Stomach smooth muscle (tissue), 2 donors: ENCODE measurements at regions not wholly inside any gene's neighbourhood (a gene's known extent, or its start where the extent isn't known, plus 50 kb on each side); places are given as distances from the start of the nearest gene placed in this dataset.

ENCODE experiments used
- H3K27ac ChIP-seq: one replicate; pipeline ENCODE4 v1.7.0; 2013; ENCODE audit warnings: mild to moderate bottlenecking, low read length, inconsistent platforms
- H3K27me3 ChIP-seq, 2 donors: one replicate each; pipeline ENCODE4 v1.7.0; 2013; ENCODE audit warnings: low read length in 2 of 2; ENCODE audit not compliant: insufficient read depth in 2 of 2, control insufficient read depth in 1 of 2
- H3K36me3 ChIP-seq, 2 donors: one replicate each; pipeline ENCODE4 v1.7.0; 2013; ENCODE audit warnings: low read length in 2 of 2; ENCODE audit not compliant: control insufficient read depth in 2 of 2, insufficient read depth in 2 of 2
- H3K4me1 ChIP-seq: one replicate; pipeline ENCODE4 v1.7.0; 2013; ENCODE audit warnings: low read length; ENCODE audit not compliant: control insufficient read depth, insufficient read depth
- H3K4me3 ChIP-seq, 2 donors: one replicate each; pipeline ENCODE4 v1.7.0; 2013; ENCODE audit warnings: low read length in 2 of 2
- H3K9ac ChIP-seq, 2 donors: one replicate each; pipeline ENCODE4 v1.7.0; 2013; ENCODE audit warnings: low read length in 2 of 2, mild to moderate bottlenecking in 1 of 2
- H3K9me3 ChIP-seq, 2 donors: one replicate each; pipeline ENCODE4 v1.7.0; 2013; ENCODE audit warnings: low read length in 2 of 2; ENCODE audit not compliant: control insufficient read depth in 2 of 2
- donor health status: healthy.
- donor health status: Pancreatic carcinoma.

DNA sequence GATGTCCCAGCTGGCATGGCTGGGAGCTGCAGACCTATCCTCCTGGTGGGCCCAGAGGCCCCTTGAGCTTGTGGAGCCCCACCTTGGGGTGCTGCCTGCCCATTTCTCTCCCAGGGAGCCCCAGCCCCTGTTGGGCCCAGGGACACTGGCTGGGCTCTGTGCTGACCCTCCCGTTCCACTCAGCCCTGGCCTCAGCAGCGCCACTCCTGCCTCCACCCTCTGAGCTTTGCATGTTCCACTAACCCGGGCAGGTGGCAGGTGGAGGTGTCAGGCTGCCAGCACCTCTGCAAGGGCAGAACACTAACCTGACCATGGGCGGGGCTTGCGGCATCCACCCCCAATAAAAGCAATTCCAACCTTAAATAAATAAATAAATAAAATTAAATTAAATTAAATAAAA, 299.2 kb downstream of the LRIG3 start:
- Histone ChIP-seq H3K4me3 (no peak overlapping the region), H3K4me1 (no peaks in the 10 kb centered on the region), H3K9me3 (no peaks in the 10 kb centered on the region), H3K9ac (no peak overlapping the region), H3K36me3 (no peaks in the 10 kb centered on the region), H3K27me3 (no peaks in the 10 kb centered on the region), H3K27ac (no peak overlapping the region)

DNA sequence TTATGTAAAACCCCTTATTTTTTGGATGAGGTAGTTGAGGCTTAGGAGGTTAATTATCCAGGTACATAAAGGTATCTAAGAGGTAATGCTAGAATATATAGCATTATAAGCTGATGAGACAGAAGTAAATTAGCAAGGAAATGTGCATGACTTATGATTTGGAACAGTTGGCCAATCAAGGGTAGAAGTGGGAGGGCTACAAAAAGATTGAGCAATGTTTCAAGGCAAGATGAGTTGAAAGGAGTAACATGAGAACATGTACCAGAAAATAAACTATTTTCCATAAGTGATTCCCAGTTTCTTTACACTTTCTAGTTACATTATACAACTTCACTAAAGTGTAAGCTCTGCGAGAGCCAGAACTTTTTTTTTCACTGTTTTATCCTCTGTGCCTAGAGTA, 290.9 kb downstream of the LRIG3 start:
- Histone ChIP-seq H3K27ac (no peak overlapping the region), H3K36me3 (no peaks in the 10 kb centered on the region), H3K9ac (no peak overlapping the region), H3K4me1 (no peaks in the 10 kb centered on the region), H3K9me3 (peaks cover 3 to 6% of the 10 kb centered on the region in 2 donors), H3K27me3 (no peaks in the 10 kb centered on the region), H3K4me3 (no peak overlapping the region)

DNA sequence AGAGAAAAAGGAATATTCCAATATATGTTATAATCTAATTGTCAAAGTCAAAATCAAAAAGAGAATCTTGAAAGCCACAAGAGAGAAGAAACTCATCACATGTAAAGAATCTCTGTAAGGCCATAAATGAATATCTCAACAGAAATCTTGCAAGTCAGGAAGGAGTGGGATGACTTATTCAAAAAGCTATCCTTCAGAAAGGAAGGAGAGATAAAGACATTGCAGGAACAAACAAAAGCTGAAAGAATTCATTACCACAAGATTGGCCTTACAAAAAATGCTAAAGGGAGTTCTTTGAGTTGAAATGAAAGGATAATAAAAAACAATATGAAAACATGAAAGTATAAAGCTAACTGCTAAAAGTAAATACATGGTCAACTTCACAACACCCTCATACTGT, 286.8 kb downstream of the LRIG3 start:
- H3K4me3 ChIP-seq: no peak overlapping the region
- H3K27ac ChIP-seq: no peak overlapping the region
- H3K27me3 ChIP-seq: no peaks in the 10 kb centered on the region
- H3K36me3 ChIP-seq: no peaks in the 10 kb centered on the region
- H3K9ac ChIP-seq: no peak overlapping the region
- no peaks in the 10 kb centered on the region for H3K4me1 ChIP-seq
- peaks cover 3 to 6% of the 10 kb centered on the region in 2 donors for H3K9me3 ChIP-seq

DNA sequence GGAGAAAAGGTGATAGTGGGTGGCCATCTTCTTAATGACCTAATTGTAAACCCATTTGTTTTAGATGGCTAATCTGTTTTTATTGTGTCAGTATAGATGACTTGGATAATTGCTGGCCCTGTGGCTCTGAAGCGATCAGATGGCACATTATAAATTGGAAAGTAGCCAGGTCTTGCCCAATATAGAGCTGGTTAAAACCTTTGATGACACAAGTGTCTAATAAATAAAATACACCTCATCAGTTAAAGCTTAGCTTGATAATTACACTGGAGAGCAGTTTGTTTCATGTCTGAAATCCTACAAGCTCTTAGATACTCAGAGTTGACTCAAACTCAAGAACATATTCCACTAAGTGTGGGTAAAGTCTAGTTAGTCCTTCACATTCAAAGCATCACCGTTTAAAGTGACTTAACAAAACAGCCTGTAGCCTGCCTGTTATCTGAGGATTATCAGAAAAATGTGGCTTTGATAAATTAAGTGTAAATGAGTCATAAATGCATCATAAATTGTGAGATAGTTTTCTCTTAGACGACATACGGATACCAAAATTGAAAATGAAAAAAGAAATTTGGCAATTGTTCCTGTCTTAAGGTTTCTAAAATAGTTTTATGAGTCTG, 280.9 kb downstream of the LRIG3 start:
- Histone ChIP-seq H3K4me1 (no peaks in the 10 kb centered on the region), H3K9ac (no peak overlapping the region), H3K27me3 (no peaks in the 10 kb centered on the region), H3K9me3 (no peaks in the 10 kb centered on the region), H3K4me3 (no peak overlapping the region), H3K27ac (no peak overlapping the region), H3K36me3 (no peaks in the 10 kb centered on the region)

DNA sequence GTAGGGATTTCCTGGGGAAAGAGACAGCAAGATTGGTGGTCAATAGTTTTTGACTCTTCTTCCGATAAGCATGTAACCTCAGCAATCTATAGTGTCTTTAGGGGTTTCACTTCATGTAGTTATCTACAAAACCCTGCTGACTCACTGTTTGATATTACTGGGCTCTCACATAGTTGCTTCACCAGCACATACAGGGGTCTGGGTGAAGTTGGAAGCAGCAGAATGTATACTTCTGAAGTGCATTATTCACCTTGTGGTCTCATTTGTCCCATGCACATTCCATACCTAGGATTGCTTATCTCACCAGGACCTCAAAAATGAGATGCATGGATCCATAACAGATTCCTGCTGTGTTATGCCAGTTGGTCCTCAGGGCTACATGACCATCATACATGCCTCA, 280.0 kb downstream of the LRIG3 start:
- Histone ChIP-seq H3K27ac (no peak overlapping the region), H3K4me1 (no peaks in the 10 kb centered on the region), H3K27me3 (no peaks in the 10 kb centered on the region), H3K9me3 (no peaks in the 10 kb centered on the region), H3K36me3 (no peaks in the 10 kb centered on the region), H3K9ac (no peak overlapping the region), H3K4me3 (no peak overlapping the region)

DNA sequence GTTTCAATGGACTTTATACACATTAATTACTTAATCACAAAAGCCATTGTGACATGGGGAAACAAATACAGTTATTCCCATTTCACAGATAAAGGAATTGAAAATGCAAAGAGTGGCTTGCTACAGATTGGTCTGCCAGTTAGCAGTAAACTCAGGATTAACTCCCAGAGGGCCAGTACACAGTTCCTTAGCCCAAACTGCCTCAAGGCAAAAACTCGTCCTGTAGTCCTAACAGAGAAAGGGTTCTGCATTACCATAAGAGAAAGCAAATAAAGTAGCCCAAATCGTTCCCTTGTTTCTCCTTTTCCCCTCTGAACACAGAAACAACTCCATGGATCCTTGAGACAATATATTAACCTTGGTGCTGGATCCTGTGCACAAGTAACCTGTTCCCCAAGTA, 274.4 kb downstream of the LRIG3 start:
- Histone ChIP-seq H3K9me3 (no peaks in the 10 kb centered on the region), H3K4me3 (no peak overlapping the region), H3K9ac (no peak overlapping the region), H3K36me3 (no peaks in the 10 kb centered on the region), H3K4me1 (no peaks in the 10 kb centered on the region), H3K27ac (no peak overlapping the region), H3K27me3 (no peaks in the 10 kb centered on the region)

DNA sequence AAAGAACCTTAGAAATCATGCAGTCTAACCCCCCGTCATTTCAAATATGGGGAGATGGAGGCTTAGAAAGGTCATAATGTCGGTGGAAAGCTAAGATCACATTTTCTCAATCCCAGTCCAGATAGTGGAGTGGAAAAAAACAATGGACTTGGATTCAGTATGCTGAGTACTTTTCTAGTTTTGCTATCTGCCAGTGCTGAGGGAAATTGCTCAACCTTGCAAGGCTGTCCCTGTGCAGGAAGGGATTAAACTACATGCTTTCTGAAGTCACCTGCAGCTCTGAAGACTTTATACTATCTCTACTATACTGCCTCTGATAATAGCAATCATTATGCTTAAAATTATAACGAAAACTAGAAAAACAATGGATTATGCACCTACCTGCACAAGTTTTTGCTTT, 272.8 kb downstream of the LRIG3 start:
- no peaks in the 10 kb centered on the region for H3K27me3 ChIP-seq
- H3K4me3 ChIP-seq: no peak overlapping the region
- H3K9me3 ChIP-seq: no peaks in the 10 kb centered on the region
- no peak overlapping the region for H3K27ac ChIP-seq
- no peak overlapping the region for H3K9ac ChIP-seq
- no peaks in the 10 kb centered on the region for H3K4me1 ChIP-seq
- no peaks in the 10 kb centered on the region for H3K36me3 ChIP-seq

DNA sequence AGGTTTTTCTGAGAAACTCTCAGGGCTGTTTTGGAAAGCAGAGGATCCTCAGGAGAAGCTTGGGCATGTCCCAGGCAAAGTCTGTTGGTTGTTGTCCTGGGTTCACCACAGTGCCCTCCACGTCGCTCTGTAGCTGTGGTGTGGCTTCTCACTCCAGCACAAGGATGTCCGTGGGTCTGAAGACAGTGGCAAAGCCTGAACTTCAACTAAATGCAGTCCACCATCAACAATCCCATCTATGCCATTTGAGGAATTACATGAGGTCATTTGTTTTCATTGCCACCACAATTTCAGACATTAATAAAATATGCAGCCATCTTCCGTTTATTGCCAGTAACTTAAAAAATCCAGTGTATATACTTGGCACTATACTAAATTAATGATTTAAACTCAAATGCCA, 272.1 kb downstream of the LRIG3 start:
- Histone ChIP-seq H3K36me3 (no peaks in the 10 kb centered on the region), H3K4me3 (no peak overlapping the region), H3K27ac (no peak overlapping the region), H3K9ac (no peak overlapping the region), H3K9me3 (no peaks in the 10 kb centered on the region), H3K27me3 (no peaks in the 10 kb centered on the region), H3K4me1 (no peaks in the 10 kb centered on the region)

DNA sequence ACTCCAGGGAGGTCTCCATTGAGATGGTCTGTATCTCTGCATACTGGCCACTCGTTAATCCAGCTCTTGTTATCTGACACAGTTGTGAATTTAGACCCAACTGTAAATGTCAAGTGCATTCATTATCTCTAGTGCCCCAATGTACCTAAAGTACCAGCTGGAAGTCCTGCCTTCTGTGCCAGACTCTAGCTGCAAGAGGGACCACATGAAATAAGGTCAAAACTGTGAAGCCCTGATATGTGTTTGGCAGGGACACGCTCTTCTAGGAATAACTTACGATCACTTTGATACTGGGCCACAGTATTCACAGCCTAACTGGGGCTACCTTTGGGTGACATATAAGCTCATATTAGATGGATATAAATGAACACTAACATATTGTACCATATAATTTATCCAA, 268.5 kb downstream of the LRIG3 start:
- Histone ChIP-seq H3K27me3 (no peaks in the 10 kb centered on the region), H3K27ac (no peak overlapping the region), H3K9ac (no peak overlapping the region), H3K36me3 (no peaks in the 10 kb centered on the region), H3K9me3 (no peaks in the 10 kb centered on the region), H3K4me3 (no peak overlapping the region), H3K4me1 (no peaks in the 10 kb centered on the region)

DNA sequence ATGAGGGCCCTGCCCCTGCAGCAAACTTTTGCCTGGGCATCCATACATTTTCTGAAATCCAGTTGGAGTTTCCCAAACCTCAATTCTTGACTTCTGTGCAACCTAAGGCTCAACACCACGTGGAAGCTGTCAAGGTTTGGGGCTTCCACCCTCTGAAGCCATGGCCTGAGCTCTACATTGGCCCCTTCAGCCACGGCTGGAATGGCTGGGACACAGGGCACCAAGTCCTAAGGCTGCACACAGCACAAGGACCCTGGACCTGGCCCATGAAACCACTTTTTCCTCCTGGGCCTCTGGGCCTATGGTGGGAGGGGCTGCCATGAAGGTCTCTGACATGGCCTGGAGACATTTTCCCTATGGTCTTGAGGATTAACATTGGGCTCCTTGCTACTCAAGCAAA, 266.3 kb downstream of the LRIG3 start:
- H3K27me3 ChIP-seq: no peaks in the 10 kb centered on the region
- no peaks in the 10 kb centered on the region for H3K4me1 ChIP-seq
- no peaks in the 10 kb centered on the region for H3K9me3 ChIP-seq
- no peak overlapping the region for H3K27ac ChIP-seq
- H3K4me3 ChIP-seq: no peak overlapping the region
- H3K36me3 ChIP-seq: no peaks in the 10 kb centered on the region
- H3K9ac ChIP-seq: no peak overlapping the region

DNA sequence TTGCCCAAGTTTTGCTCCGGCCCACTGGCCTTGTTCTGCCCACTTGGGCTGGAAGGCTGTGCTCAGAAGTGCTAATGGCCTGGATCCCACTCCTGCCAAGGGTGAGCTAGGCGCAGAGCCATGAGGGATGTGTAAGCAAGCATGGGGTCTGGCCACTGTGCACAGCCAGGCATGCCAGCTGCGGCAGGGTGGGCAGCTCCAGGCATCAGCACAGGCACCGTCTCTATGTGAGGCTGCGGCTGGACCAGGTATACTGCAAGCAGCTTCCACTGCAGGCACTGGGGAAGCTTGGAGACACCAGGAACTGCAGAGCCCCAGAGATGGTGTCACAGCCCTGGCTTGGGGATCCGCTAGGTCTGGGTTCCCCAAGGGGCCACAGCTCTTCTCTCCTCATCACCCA, 264.9 kb downstream of the LRIG3 start:
- Histone ChIP-seq H3K27ac (no peak overlapping the region), H3K4me1 (no peaks in the 10 kb centered on the region), H3K9me3 (no peaks in the 10 kb centered on the region), H3K36me3 (no peaks in the 10 kb centered on the region), H3K27me3 (no peaks in the 10 kb centered on the region), H3K9ac (no peak overlapping the region), H3K4me3 (no peak overlapping the region)
